CD4-positive, alpha-beta T cell (primary cell): ENCODE measurements at regions not wholly inside any gene's neighbourhood (a gene's known extent, or its start where the extent isn't known, plus 50 kb on each side); places are given as distances from the start of the nearest gene placed in this dataset.

Experiments used
- ATAC-seq: fragments of 200-7000 bp; cut with Tn5 transposase; one replicate; pipeline ENCODE4 v1.10.0; 2022; ENCODE audit warnings: mild to moderate bottlenecking; ENCODE audit not compliant: poor library complexity
- CTCF ChIA-PET: fragments of 350-600 bp; sonication (Branson Sonifier 250); formaldehyde crosslinking; loops from one replicate; lab custom pipeline; 2021; ENCODE audit warnings: antibody characterized with exemption, inconsistent platforms; lab: Charles Lee
- POLR2A ChIA-PET: fragments of 350-600 bp; sonication (Branson Sonifier 250); formaldehyde crosslinking; loops from one replicate; lab custom pipeline; 2021; ENCODE audit warnings: antibody characterized with exemption, inconsistent platforms; lab: Charles Lee
- DNase-seq, 14 experiments: peaks; one replicate each; pipeline ENCODE4 v3.0.0-alpha.2; 2013 to 2020; ENCODE audit warnings: mixed read lengths in 2 of 14
- H3K27ac ChIP-seq, 2 donors: one replicate each; pipeline versions ENCODE4 v1.5.1 to v1.7.0; 2013; ENCODE audit warnings: low read length in 2 of 2, low read depth in 1 of 2, mild to moderate bottlenecking in 1 of 2
- H3K27me3 ChIP-seq, 2 experiments: 1 replicate in 1 of 2; 2 replicates in 1 of 2; pipeline versions ENCODE4 v1.6.1 to v1.7.0; 2013; ENCODE audit warnings: low read length in 2 of 2, control low read depth in 1 of 2, mild to moderate bottlenecking in 1 of 2, moderate library complexity in 1 of 2; ENCODE audit not compliant: insufficient read depth in 2 of 2, control insufficient read depth in 1 of 2
- H3K36me3 ChIP-seq: one replicate; pipeline ENCODE4 v1.6.1; 2013; ENCODE audit warnings: low read length, control low read depth; ENCODE audit not compliant: insufficient read depth
- H3K4me1 ChIP-seq: one replicate; pipeline ENCODE4 v1.6.1; 2013; ENCODE audit warnings: low read length, control low read depth; ENCODE audit not compliant: insufficient read depth
- H3K4me3 ChIP-seq: one replicate; pipeline ENCODE4 v1.5.1; 2013; ENCODE audit warnings: mild to moderate bottlenecking, low read length, moderate library complexity
- H3K9me3 ChIP-seq, 2 experiments: 1 replicate in 1 of 2; 2 replicates in 1 of 2; pipeline versions ENCODE4 v1.6.1 to v1.7.0; 2013; ENCODE audit warnings: low read length in 2 of 2, mild to moderate bottlenecking in 2 of 2, control low read depth in 1 of 2, moderate library complexity in 1 of 2; ENCODE audit not compliant: control insufficient read depth in 1 of 2, insufficient read depth in 1 of 2
- H3K27ac Mint-ChIP-seq: one replicate; pipeline ENCODE4 v1.8.0; 2020; ENCODE audit warnings: mixed read lengths
- H3K27me3 Mint-ChIP-seq: one replicate; pipeline ENCODE4 v1.8.0; 2021; ENCODE audit warnings: mixed read lengths
- H3K36me3 Mint-ChIP-seq: one replicate; pipeline ENCODE4 v1.8.0; 2021; ENCODE audit warnings: low read depth, mixed read lengths
- H3K4me1 Mint-ChIP-seq: one replicate; pipeline ENCODE4 v1.8.0; 2021; ENCODE audit warnings: low read depth, mixed read lengths
- H3K4me3 Mint-ChIP-seq: one replicate; pipeline ENCODE4 v1.8.0; 2020; ENCODE audit warnings: mild to moderate bottlenecking, mixed read lengths
- H3K9me3 Mint-ChIP-seq: one replicate; pipeline ENCODE4 v1.8.0; 2020; ENCODE audit warnings: mixed read lengths
- CTCF ChIP-seq: fragments of 200-600 bp; IDR thresholded peaks from one replicate; pipeline ENCODE4 v1.8.0; 2022; ENCODE audit warnings: antibody characterized with exemption, mild to moderate bottlenecking
- intact Hi-C, 2 experiments: fragments of 100-400 bp; cut with DNase I in 1 of 2; cut with micrococcal nuclease in 1 of 2; formaldehyde crosslinking; loops; one replicate each; pipeline versions ENCODE4 v1.15.1 to v1.9.0; 2023 to 2025; cut with DNase I, micrococcal nuclease

- CTCF ChIA-PET, result no interaction called here
- no peak for TF ChIP-seq CTCF
- POLR2A ChIA-PET, result no interaction called here
- ATAC-seq (no peak), DNase-seq (no peak)
- Histone ChIP-seq H3K27ac (no peak overlapping the region), H3K9me3 (no peaks in the 10 kb centered on the region), H3K4me3 (no peak overlapping the region), H3K27me3 (peaks cover 0 to 3% of the 10 kb centered on the region in 2 experiments), H3K36me3 (no peaks in the 10 kb centered on the region), H3K4me1 (no peaks in the 10 kb centered on the region)
- intact Hi-C loops, result no loop called here
- Mint-ChIP-seq H3K4me1 (no peaks in the 10 kb centered on the region), H3K27ac (no peak overlapping the region), H3K36me3 (no peaks in the 10 kb centered on the region), H3K27me3 (peaks cover 41% of the 10 kb centered on the region), H3K9me3 (no peaks in the 10 kb centered on the region), H3K4me3 (no peak overlapping the region)
Measured at GRCh38 chr5:39501397-39501796, 76.6 kb upstream of the DAB2 start.

- intact Hi-C loops, result no loop called here
- Histone ChIP-seq H3K27me3 (no peaks in the 10 kb centered on the region), H3K4me1 (no peaks in the 10 kb centered on the region), H3K36me3 (no peaks in the 10 kb centered on the region), H3K27ac (no peak overlapping the region), H3K4me3 (no peak overlapping the region), H3K9me3 (no peaks in the 10 kb centered on the region)
- Mint-ChIP-seq H3K27ac (no peak overlapping the region), H3K9me3 (no peaks in the 10 kb centered on the region), H3K4me1 (no peaks in the 10 kb centered on the region), H3K4me3 (no peak overlapping the region), H3K27me3 (peaks cover 36% of the 10 kb centered on the region), H3K36me3 (no peaks in the 10 kb centered on the region)
- TF ChIP-seq CTCF, result no peak
- no peak for DNase-seq
- ATAC-seq, result no peak
- CTCF ChIA-PET, result no interaction called here
- POLR2A ChIA-PET, result no interaction called here
Measured at GRCh38 chr5:39500551-39501175, 75.9 kb upstream of the DAB2 start.

GRCh38 chr5:39498278-39498952 is 73.6 kb upstream of the DAB2 start:
- POLR2A ChIA-PET, result no interaction called here
- Histone ChIP-seq H3K27me3 (no peaks in the 10 kb centered on the region), H3K36me3 (no peaks in the 10 kb centered on the region), H3K4me1 (no peaks in the 10 kb centered on the region), H3K27ac (no peak overlapping the region), H3K4me3 (no peak overlapping the region), H3K9me3 (no peaks in the 10 kb centered on the region)
- CTCF ChIA-PET, result no interaction called here
- no peak for ATAC-seq
- no peak overlapping the region for H3K27ac Mint-ChIP-seq
- intact Hi-C loops, result no loop called here
- no peaks in the 10 kb centered on the region for H3K9me3 Mint-ChIP-seq
- H3K4me3 Mint-ChIP-seq, result no peak overlapping the region
- TF ChIP-seq CTCF, result no peak
- H3K27me3 Mint-ChIP-seq, result peaks cover 26% of the 10 kb centered on the region
- no peak for DNase-seq
- no peaks in the 10 kb centered on the region for H3K4me1 Mint-ChIP-seq
- no peaks in the 10 kb centered on the region for H3K36me3 Mint-ChIP-seq
